Esophagus squamous epithelium (tissue), 4 donors: ENCODE measurements at regions not wholly inside any gene's neighbourhood (a gene's known extent, or its start where the extent isn't known, plus 50 kb on each side); places are given as distances from the start of the nearest gene placed in this dataset.

Experiments used
- POLR2A ChIP-seq, 4 donors: fragments of 450-650 bp; IDR thresholded peaks; one replicate each; pipeline ENCODE4 v1.6.1; 2017; ENCODE audit warnings: antibody characterized with exemption in 4 of 4, mild to moderate bottlenecking in 4 of 4, moderate library complexity in 3 of 4
- TF ChIP-seq, protein P1 (sequence below), 6 experiments: fragments of 450-650 bp in 4 of 6; fragments of 200-600 bp in 2 of 6; sonication (generic) in 2 of 6; IDR thresholded peaks; one replicate each; pipeline ENCODE4 v1.5.1; 2016 to 2019; ENCODE audit warnings: antibody characterized with exemption in 6 of 6, mild to moderate bottlenecking in 4 of 6, moderate library complexity in 4 of 6

DNA sequence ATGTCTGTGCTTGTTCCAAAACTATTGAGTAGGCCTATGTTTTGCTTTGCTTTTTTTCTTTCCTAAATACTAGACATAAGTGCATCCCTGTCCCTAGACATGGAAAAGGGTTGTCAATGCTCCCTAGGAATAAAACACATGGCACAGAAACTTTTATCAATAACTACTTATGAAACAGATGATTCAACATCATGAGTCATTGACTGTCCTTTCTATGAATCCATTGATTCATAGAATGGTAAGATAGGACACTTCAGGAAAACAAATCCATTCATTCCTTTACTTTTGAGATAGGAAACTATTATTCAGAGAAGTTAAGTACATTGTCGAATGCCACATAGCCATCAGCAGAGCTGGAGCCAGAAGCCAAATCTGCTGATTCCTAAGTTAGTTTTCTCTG is 147.5 kb downstream of the TSEN15 start:
- TF ChIP-seq, protein P1, sequence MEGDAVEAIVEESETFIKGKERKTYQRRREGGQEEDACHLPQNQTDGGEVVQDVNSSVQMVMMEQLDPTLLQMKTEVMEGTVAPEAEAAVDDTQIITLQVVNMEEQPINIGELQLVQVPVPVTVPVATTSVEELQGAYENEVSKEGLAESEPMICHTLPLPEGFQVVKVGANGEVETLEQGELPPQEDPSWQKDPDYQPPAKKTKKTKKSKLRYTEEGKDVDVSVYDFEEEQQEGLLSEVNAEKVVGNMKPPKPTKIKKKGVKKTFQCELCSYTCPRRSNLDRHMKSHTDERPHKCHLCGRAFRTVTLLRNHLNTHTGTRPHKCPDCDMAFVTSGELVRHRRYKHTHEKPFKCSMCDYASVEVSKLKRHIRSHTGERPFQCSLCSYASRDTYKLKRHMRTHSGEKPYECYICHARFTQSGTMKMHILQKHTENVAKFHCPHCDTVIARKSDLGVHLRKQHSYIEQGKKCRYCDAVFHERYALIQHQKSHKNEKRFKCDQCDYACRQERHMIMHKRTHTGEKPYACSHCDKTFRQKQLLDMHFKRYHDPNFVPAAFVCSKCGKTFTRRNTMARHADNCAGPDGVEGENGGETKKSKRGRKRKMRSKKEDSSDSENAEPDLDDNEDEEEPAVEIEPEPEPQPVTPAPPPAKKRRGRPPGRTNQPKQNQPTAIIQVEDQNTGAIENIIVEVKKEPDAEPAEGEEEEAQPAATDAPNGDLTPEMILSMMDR (IDR thresholded peaks at IDR 0.05), result no peak
- TF ChIP-seq POLR2A (IDR thresholded peaks at IDR 0.05), result no peak
